ENCODE measurements at regions not wholly inside any gene's neighbourhood (a gene's known extent, or its start where the extent isn't known, plus 50 kb on each side); places are given as distances from the start of the nearest gene placed in this dataset.

- Histone ChIP-seq H3K4me3 (replicated peaks in 1 of 3) (no peak overlapping the region), H3K9me3 (no peaks in the 10 kb centered on the region), H3K27ac (no peak overlapping the region), H3K36me3 (no peaks in the 10 kb centered on the region), H3K4me1 (no peaks in the 10 kb centered on the region), H3K27me3 (no peaks in the 10 kb centered on the region)
- intact Hi-C loops (cut with DNase I), result no loop called here
- 100% methylated on average over 1 of the region's 1 CpG for WGBS, 2 donors
- no peak for DNase-seq
- TF ChIP-seq CTCF (IDR thresholded peaks at IDR 0.05), result no peak
These were observed 160.8 kb upstream of the GSC start for GRCh38 chr14:94930690-94931089.

- 89 to 93% methylated on average over 3 of the region's 3 CpGs for WGBS, 2 donors
- intact Hi-C loops (cut with DNase I), result no loop called here
These were observed 159.4 kb upstream of the GSC start for GRCh38 chr14:94929354-94929753.

GRCh38 chr14:94926176-94926575, 156.3 kb upstream of the GSC start:
- intact Hi-C loops (cut with DNase I), result no loop called here
- H3K4me1 ChIP-seq, result no peaks in the 10 kb centered on the region
- DNase-seq, result peak in 1 of 2 donors; percentile 27
- H3K36me3 ChIP-seq, result no peaks in the 10 kb centered on the region
- no peak overlapping the region for H3K4me3 ChIP-seq (replicated peaks in 1 of 3)
- TF ChIP-seq CTCF (IDR thresholded peaks at IDR 0.05), result no peak
- TF ChIP-seq POLR2A (IDR thresholded peaks at IDR 0.05), result no peak
- H3K27me3 ChIP-seq, result no peaks in the 10 kb centered on the region
- H3K27ac ChIP-seq, result no peak overlapping the region
- H3K9me3 ChIP-seq, result no peaks in the 10 kb centered on the region
- 35 to 51% methylated on average over 10 of the region's 10 CpGs for WGBS, 2 donors

More at GRCh38 chr14:94929354-94929753, 159.4 kb upstream of the GSC start:
- no peak overlapping the region for H3K4me3 ChIP-seq (replicated peaks in 1 of 3)
- H3K27ac ChIP-seq, result no peak overlapping the region
- H3K36me3 ChIP-seq, result no peaks in the 10 kb centered on the region
- no peaks in the 10 kb centered on the region for H3K27me3 ChIP-seq
- TF ChIP-seq POLR2A (IDR thresholded peaks at IDR 0.05) (no peak), CTCF (IDR thresholded peaks at IDR 0.05) (no peak)
- DNase-seq, result no peak
- no peaks in the 10 kb centered on the region for H3K9me3 ChIP-seq
- H3K4me1 ChIP-seq, result no peaks in the 10 kb centered on the region

- intact Hi-C loops (cut with DNase I), result no loop called here
- 93 to 98% methylated on average over 3 of the region's 4 CpGs for WGBS, 2 donors
These were observed 155.7 kb upstream of the GSC start for GRCh38 chr14:94925416-94926173.

More at GRCh38 chr14:94925416-94926173, 155.7 kb upstream of the GSC start:
- no peaks in the 10 kb centered on the region for H3K9me3 ChIP-seq
- no peak for DNase-seq
- TF ChIP-seq POLR2A (IDR thresholded peaks at IDR 0.05) (no peak), CTCF (IDR thresholded peaks at IDR 0.05) (no peak)
- no peaks in the 10 kb centered on the region for H3K27me3 ChIP-seq
- H3K4me1 ChIP-seq, result no peaks in the 10 kb centered on the region
- no peaks in the 10 kb centered on the region for H3K36me3 ChIP-seq
- H3K27ac ChIP-seq, result no peak overlapping the region
- no peak overlapping the region for H3K4me3 ChIP-seq (replicated peaks in 1 of 3)

Measured in thyroid gland (tissue), 4 donors.